ENCODE measurements at regions not wholly inside any gene's neighbourhood (a gene's known extent, or its start where the extent isn't known, plus 50 kb on each side); places are given as distances from the start of the nearest gene placed in this dataset.

- CTCF ChIA-PET = no interaction called here
- DNase-seq = no peak
- 93% methylated on average over 8 of the region's 10 CpGs for WGBS (ENCODE audit: insufficient coverage)
Measured at GRCh38 chr10:131806146-131806545, 94.7 kb upstream of the PPP2R2D start.

GRCh38 chr10:131806646-131807317 is 94.0 kb upstream of the PPP2R2D start:
- POLR2A ChIA-PET = no interaction called here
- no peak overlapping the region for H3K27ac ChIP-seq (ENCODE audit: insufficient read depth in 1 of 2, low read depth in 1 of 2, low read length in 2 of 2, poor library complexity in 1 of 2, severe bottlenecking in 2 of 2)

More at GRCh38 chr10:131806146-131806545, 94.7 kb upstream of the PPP2R2D start:
- Histone ChIP-seq H3K27ac (ENCODE audit: insufficient read depth in 1 of 2, low read depth in 1 of 2, low read length in 2 of 2, poor library complexity in 1 of 2, severe bottlenecking in 2 of 2) (no peak overlapping the region), H3K36me3 (ENCODE audit: control insufficient read depth in 4 of 4, insufficient read depth in 4 of 4, low read length in 3 of 4) (no peaks in the 10 kb centered on the region), H3K4me1 (ENCODE audit: control extremely low read depth in 1 of 4, control insufficient read depth in 4 of 4, insufficient read depth in 4 of 4, low read length in 3 of 4) (no peaks in the 10 kb centered on the region), H3K9me3 (ENCODE audit: control extremely low read depth in 1 of 5, control insufficient read depth in 4 of 5, insufficient read depth in 2 of 5, low read depth in 1 of 5, low read length in 4 of 5) (no peaks in the 10 kb centered on the region), H3K27me3 (replicated peaks in 2 of 5; ENCODE audit: control insufficient read depth in 4 of 5, insufficient read depth in 5 of 5, low read length in 4 of 5) (peaks cover 0 to 15% (median 0%) of the 10 kb centered on the region in 5 experiments), H3K4me3 (ENCODE audit: control insufficient read depth in 1 of 7, extremely low read depth in 1 of 7, insufficient read depth in 4 of 7, low read depth in 2 of 7, low read length in 6 of 7) (no peak overlapping the region)
- POLR2A ChIA-PET = no interaction called here

GRCh38 chr10:131808370-131808930 is 92.4 kb upstream of the PPP2R2D start:
- H3K27me3 ChIP-seq (replicated peaks in 2 of 5; ENCODE audit: control insufficient read depth in 4 of 5, insufficient read depth in 5 of 5, low read length in 4 of 5) = peaks cover 0 to 15% (median 0%) of the 10 kb centered on the region in 5 experiments
- H3K27ac ChIP-seq (ENCODE audit: insufficient read depth in 1 of 2, low read depth in 1 of 2, low read length in 2 of 2, poor library complexity in 1 of 2, severe bottlenecking in 2 of 2) = no peak overlapping the region
- CTCF ChIA-PET = no interaction called here
- DNase-seq = no peak
- 90% methylated on average over 8 of the region's 10 CpGs for WGBS (ENCODE audit: insufficient coverage)
- POLR2A ChIA-PET = no interaction called here
- H3K9me3 ChIP-seq (ENCODE audit: control extremely low read depth in 1 of 5, control insufficient read depth in 4 of 5, insufficient read depth in 2 of 5, low read depth in 1 of 5, low read length in 4 of 5) = no peaks in the 10 kb centered on the region
- no peaks in the 10 kb centered on the region for H3K4me1 ChIP-seq (ENCODE audit: control extremely low read depth in 1 of 4, control insufficient read depth in 4 of 4, insufficient read depth in 4 of 4, low read length in 3 of 4)
- H3K36me3 ChIP-seq (ENCODE audit: control insufficient read depth in 4 of 4, insufficient read depth in 4 of 4, low read length in 3 of 4) = no peaks in the 10 kb centered on the region
- no peak overlapping the region for H3K4me3 ChIP-seq (ENCODE audit: control insufficient read depth in 1 of 7, extremely low read depth in 1 of 7, insufficient read depth in 4 of 7, low read depth in 2 of 7, low read length in 6 of 7)

More at GRCh38 chr10:131806646-131807317, 94.0 kb upstream of the PPP2R2D start:
- DNase-seq = no peak
- CTCF ChIA-PET = no interaction called here
- no peaks in the 10 kb centered on the region for H3K4me1 ChIP-seq (ENCODE audit: control extremely low read depth in 1 of 4, control insufficient read depth in 4 of 4, insufficient read depth in 4 of 4, low read length in 3 of 4)
- no peaks in the 10 kb centered on the region for H3K36me3 ChIP-seq (ENCODE audit: control insufficient read depth in 4 of 4, insufficient read depth in 4 of 4, low read length in 3 of 4)
- H3K9me3 ChIP-seq (ENCODE audit: control extremely low read depth in 1 of 5, control insufficient read depth in 4 of 5, insufficient read depth in 2 of 5, low read depth in 1 of 5, low read length in 4 of 5) = no peaks in the 10 kb centered on the region
- no peak overlapping the region for H3K4me3 ChIP-seq (ENCODE audit: control insufficient read depth in 1 of 7, extremely low read depth in 1 of 7, insufficient read depth in 4 of 7, low read depth in 2 of 7, low read length in 6 of 7)
- H3K27me3 ChIP-seq (replicated peaks in 2 of 5; ENCODE audit: control insufficient read depth in 4 of 5, insufficient read depth in 5 of 5, low read length in 4 of 5) = peaks cover 0 to 15% (median 0%) of the 10 kb centered on the region in 5 experiments
- 93% methylated on average over 24 of the region's 24 CpGs for WGBS (ENCODE audit: insufficient coverage)

GRCh38 chr10:131810036-131810804 is 90.6 kb upstream of the PPP2R2D start:
- DNase-seq = no peak
- H3K36me3 ChIP-seq (ENCODE audit: control insufficient read depth in 4 of 4, insufficient read depth in 4 of 4, low read length in 3 of 4) = no peaks in the 10 kb centered on the region

GRCh38 chr10:131810805-131811629 is 89.8 kb upstream of the PPP2R2D start:
- 91% methylated on average over 22 of the region's 25 CpGs for WGBS (ENCODE audit: insufficient coverage)
- no peak overlapping the region for H3K27ac ChIP-seq (ENCODE audit: insufficient read depth in 1 of 2, low read depth in 1 of 2, low read length in 2 of 2, poor library complexity in 1 of 2, severe bottlenecking in 2 of 2)
- POLR2A ChIA-PET = no interaction called here
- CTCF ChIA-PET = no interaction called here
- H3K27me3 ChIP-seq (replicated peaks in 2 of 5; ENCODE audit: control insufficient read depth in 4 of 5, insufficient read depth in 5 of 5, low read length in 4 of 5) = peaks cover 0 to 16% (median 0%) of the 10 kb centered on the region in 5 experiments
- DNase-seq = no peak
- no peak overlapping the region for H3K4me3 ChIP-seq (ENCODE audit: control insufficient read depth in 1 of 7, extremely low read depth in 1 of 7, insufficient read depth in 4 of 7, low read depth in 2 of 7, low read length in 6 of 7)
- no peaks in the 10 kb centered on the region for H3K9me3 ChIP-seq (ENCODE audit: control extremely low read depth in 1 of 5, control insufficient read depth in 4 of 5, insufficient read depth in 2 of 5, low read depth in 1 of 5, low read length in 4 of 5)
- no peaks in the 10 kb centered on the region for H3K4me1 ChIP-seq (ENCODE audit: control extremely low read depth in 1 of 4, control insufficient read depth in 4 of 4, insufficient read depth in 4 of 4, low read length in 3 of 4)
- no peaks in the 10 kb centered on the region for H3K36me3 ChIP-seq (ENCODE audit: control insufficient read depth in 4 of 4, insufficient read depth in 4 of 4, low read length in 3 of 4)

More at GRCh38 chr10:131810036-131810804, 90.6 kb upstream of the PPP2R2D start:
- Histone ChIP-seq H3K4me3 (ENCODE audit: control insufficient read depth in 1 of 7, extremely low read depth in 1 of 7, insufficient read depth in 4 of 7, low read depth in 2 of 7, low read length in 6 of 7) (no peak overlapping the region), H3K27me3 (replicated peaks in 2 of 5; ENCODE audit: control insufficient read depth in 4 of 5, insufficient read depth in 5 of 5, low read length in 4 of 5) (peaks cover 0 to 15% (median 0%) of the 10 kb centered on the region in 5 experiments), H3K4me1 (ENCODE audit: control extremely low read depth in 1 of 4, control insufficient read depth in 4 of 4, insufficient read depth in 4 of 4, low read length in 3 of 4) (no peaks in the 10 kb centered on the region), H3K9me3 (ENCODE audit: control extremely low read depth in 1 of 5, control insufficient read depth in 4 of 5, insufficient read depth in 2 of 5, low read depth in 1 of 5, low read length in 4 of 5) (no peaks in the 10 kb centered on the region), H3K27ac (ENCODE audit: insufficient read depth in 1 of 2, low read depth in 1 of 2, low read length in 2 of 2, poor library complexity in 1 of 2, severe bottlenecking in 2 of 2) (no peak overlapping the region)
- ChIA-PET POLR2A (no interaction called here), CTCF (no interaction called here)
- WGBS (ENCODE audit: insufficient coverage) = 77% methylated on average over 12 of the region's 16 CpGs

- WGBS (ENCODE audit: insufficient coverage) = 96% methylated on average over 21 of the region's 23 CpGs
- POLR2A ChIA-PET = no interaction called here
- no peak overlapping the region for H3K27ac ChIP-seq (ENCODE audit: insufficient read depth in 1 of 2, low read depth in 1 of 2, low read length in 2 of 2, poor library complexity in 1 of 2, severe bottlenecking in 2 of 2)
- no peaks in the 10 kb centered on the region for H3K36me3 ChIP-seq (ENCODE audit: control insufficient read depth in 4 of 4, insufficient read depth in 4 of 4, low read length in 3 of 4)
- no peak overlapping the region for H3K4me3 ChIP-seq (ENCODE audit: control insufficient read depth in 1 of 7, extremely low read depth in 1 of 7, insufficient read depth in 4 of 7, low read depth in 2 of 7, low read length in 6 of 7)
- H3K9me3 ChIP-seq (ENCODE audit: control extremely low read depth in 1 of 5, control insufficient read depth in 4 of 5, insufficient read depth in 2 of 5, low read depth in 1 of 5, low read length in 4 of 5) = no peaks in the 10 kb centered on the region
- H3K4me1 ChIP-seq (ENCODE audit: control extremely low read depth in 1 of 4, control insufficient read depth in 4 of 4, insufficient read depth in 4 of 4, low read length in 3 of 4) = no peaks in the 10 kb centered on the region
- no peak for DNase-seq
- H3K27me3 ChIP-seq (replicated peaks in 2 of 5; ENCODE audit: control insufficient read depth in 4 of 5, insufficient read depth in 5 of 5, low read length in 4 of 5) = peaks cover 0 to 19% (median 2%) of the 10 kb centered on the region in 5 experiments
- CTCF ChIA-PET = no interaction called here
Measured at GRCh38 chr10:131811630-131812403, 89.0 kb upstream of the PPP2R2D start.

Measured in common myeloid progenitor, CD34-positive (primary cell).